B cell (primary cell): ENCODE measurements at regions not wholly inside any gene's neighbourhood (a gene's known extent, or its start where the extent isn't known, plus 50 kb on each side); places are given as distances from the start of the nearest gene placed in this dataset.

Source experiments
- ATAC-seq: fragments of 200-7000 bp; cut with Tn5 transposase; one replicate; pipeline ENCODE4 v1.10.0; 2021; ENCODE audit warnings: low read depth, mild to moderate bottlenecking, moderate number of reproducible peaks, moderate library complexity
- CTCF ChIA-PET: fragments of 350-600 bp; sonication (Branson Sonifier 250); formaldehyde crosslinking; loops from one replicate; lab custom pipeline; 2021; ENCODE audit warnings: antibody characterized with exemption, inconsistent platforms; lab: Charles Lee
- POLR2A ChIA-PET: fragments of 350-600 bp; sonication (Branson Sonifier 250); formaldehyde crosslinking; loops from one replicate; lab custom pipeline; 2021; ENCODE audit warnings: antibody characterized with exemption; lab: Charles Lee
- DNase-seq: peaks from one replicate; pipeline ENCODE4 v3.0.0; 2013
- H2AFZ ChIP-seq: 2 replicates; pipeline ENCODE4 v1.6.1; 2012; ENCODE audit warnings: mild to moderate bottlenecking, low read depth, low read length; ENCODE audit not compliant: insufficient read depth, poor library complexity, severe bottlenecking
- H3K27ac ChIP-seq, 2 donors: 1 replicate in 1 of 2; 2 replicates in 1 of 2; pipeline ENCODE4 v1.5.1; 2012 to 2013; ENCODE audit warnings: low read length in 2 of 2, mild to moderate bottlenecking in 2 of 2, moderate library complexity in 1 of 2
- H3K27me3 ChIP-seq, 4 experiments: fragments of 200-600 bp in 1 of 4; sonication (generic) in 1 of 4; replicated peaks in 1 of 4; 1 replicate in 2 of 4; 2 replicates in 2 of 4; pipeline versions ENCODE4 v1.6.1 to v1.7.0; 2013 to 2016; ENCODE audit warnings: low read length in 3 of 4, mild to moderate bottlenecking in 2 of 4, mixed read lengths in 1 of 4, moderate library complexity in 1 of 4; ENCODE audit not compliant: insufficient read depth in 4 of 4, control insufficient read depth in 3 of 4; ENCODE audit errors: control extremely low read depth in 1 of 4
- H3K36me3 ChIP-seq, 2 experiments: replicated peaks in 1 of 2; 1 replicate in 1 of 2; 2 replicates in 1 of 2; pipeline versions ENCODE4 v1.6.1 to v1.7.1; 2013; ENCODE audit warnings: low read length in 1 of 2; ENCODE audit not compliant: insufficient read depth in 2 of 2, control insufficient read depth in 1 of 2; ENCODE audit errors: control extremely low read depth in 1 of 2, extremely low read depth in 1 of 2
- H3K4me1 ChIP-seq, 2 donors: fragments of 200-600 bp in 1 of 2; sonication (generic) in 1 of 2; 1 replicate in 1 of 2; 2 replicates in 1 of 2; pipeline versions ENCODE4 v1.5.1 to v1.6.1; 2013 to 2017; ENCODE audit warnings: low read length in 2 of 2; ENCODE audit not compliant: control insufficient read depth in 2 of 2, insufficient read depth in 2 of 2
- H3K4me2 ChIP-seq: replicated peaks from 2 replicates; pipeline ENCODE3; 2012; ENCODE audit warnings: mild to moderate bottlenecking, low read depth, low read length; ENCODE audit not compliant: poor library complexity, severe bottlenecking
- H3K4me3 ChIP-seq, 5 experiments: fragments of 200-600 bp in 1 of 5; sonication (generic) in 1 of 5; 1 replicate in 3 of 5; 2 replicates in 2 of 5; pipeline versions ENCODE4 v1.5.1 to v1.7.0; 2011 to 2016; ENCODE audit warnings: low read length in 4 of 5, mild to moderate bottlenecking in 4 of 5, low read depth in 2 of 5, control low read depth in 1 of 5, moderate library complexity in 1 of 5; ENCODE audit not compliant: insufficient read depth in 1 of 5; ENCODE audit errors: control extremely low read depth in 1 of 5, extremely low read depth in 1 of 5
- H3K79me2 ChIP-seq: fragments of 200-600 bp; sonication (generic); one replicate; pipeline ENCODE4 v1.6.0; 2016; ENCODE audit warnings: low read length; ENCODE audit not compliant: control insufficient read depth, insufficient read depth
- H3K9ac ChIP-seq: fragments of 200-600 bp; sonication (generic); 2 replicates; pipeline ENCODE4 v1.6.1; 2017; ENCODE audit warnings: mild to moderate bottlenecking, low read length, moderate library complexity
- H3K9me3 ChIP-seq, 3 donors: one replicate each; pipeline versions ENCODE4 v1.6.1 to v1.7.1; 2013; ENCODE audit warnings: low read length in 2 of 3; ENCODE audit not compliant: control insufficient read depth in 2 of 3, insufficient read depth in 1 of 3; ENCODE audit errors: control extremely low read depth in 1 of 3
- H4K20me1 ChIP-seq: 2 replicates; pipeline ENCODE4 v1.6.0; 2012; ENCODE audit warnings: mild to moderate bottlenecking, low read length; ENCODE audit not compliant: insufficient read depth, control insufficient read depth, poor library complexity, severe bottlenecking
- H3K27ac Mint-ChIP-seq: one replicate; pipeline ENCODE4 v1.8.0; 2021; ENCODE audit warnings: mixed read lengths
- H3K27me3 Mint-ChIP-seq: one replicate; pipeline ENCODE4 v1.8.0; 2021; ENCODE audit warnings: mixed read lengths
- H3K4me1 Mint-ChIP-seq: one replicate; pipeline ENCODE4 v1.8.0; 2021; ENCODE audit warnings: mixed read lengths
- H3K4me3 Mint-ChIP-seq: one replicate; pipeline ENCODE4 v1.8.0; 2021; ENCODE audit warnings: mixed read lengths
- H3K9me3 Mint-ChIP-seq: one replicate; pipeline ENCODE4 v1.8.0; 2022; ENCODE audit warnings: mixed read lengths; ENCODE audit not compliant: insufficient read depth
- EZH2 ChIP-seq: IDR thresholded peaks from 2 replicates; pipeline ENCODE4 v1.6.1; 2012; ENCODE audit warnings: borderline replicate concordance, low read depth, mild to moderate bottlenecking, moderate library complexity, low read length; ENCODE audit not compliant: insufficient read depth, poor library complexity, severe bottlenecking
- WGBS: methylation state at CpG from one replicate; pipeline ENCODE4 v1.1.5; 2013; ENCODE audit warnings: missing lambda C conversion rate; ENCODE audit not compliant: insufficient coverage; 5-methylcytosine and 5-hydroxymethylcytosine counted together
- intact Hi-C: fragments of 100-400 bp; cut with micrococcal nuclease; formaldehyde crosslinking; loops from one replicate; pipeline ENCODE4 v1.10.0; 2022
- TF ChIP-seq, protein P1 (sequence below): fragments of 200-600 bp; IDR thresholded peaks from one replicate; pipeline ENCODE4 v1.8.0; 2022; ENCODE audit warnings: antibody characterized with exemption, mild to moderate bottlenecking

DNA sequence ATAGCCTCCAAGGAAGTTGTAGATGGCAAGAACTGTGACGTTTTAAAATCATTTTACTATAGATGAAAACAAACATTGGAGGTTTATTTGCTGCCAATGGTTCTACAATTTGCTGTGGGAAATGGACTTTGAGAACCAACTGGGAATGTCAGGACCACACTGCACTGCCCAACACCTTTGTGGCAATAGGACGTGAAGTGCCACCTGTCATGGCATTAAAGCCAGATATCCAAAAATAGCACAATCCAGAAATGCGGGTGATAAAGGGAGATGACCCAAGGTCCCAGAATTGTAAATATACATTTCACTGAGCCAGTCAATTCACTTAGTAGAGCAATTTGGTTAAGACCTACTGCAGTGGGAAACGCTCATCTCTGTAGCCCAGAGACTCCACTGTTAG lies 116.4 kb downstream of the MPP7 start:
- TF ChIP-seq, protein P1, sequence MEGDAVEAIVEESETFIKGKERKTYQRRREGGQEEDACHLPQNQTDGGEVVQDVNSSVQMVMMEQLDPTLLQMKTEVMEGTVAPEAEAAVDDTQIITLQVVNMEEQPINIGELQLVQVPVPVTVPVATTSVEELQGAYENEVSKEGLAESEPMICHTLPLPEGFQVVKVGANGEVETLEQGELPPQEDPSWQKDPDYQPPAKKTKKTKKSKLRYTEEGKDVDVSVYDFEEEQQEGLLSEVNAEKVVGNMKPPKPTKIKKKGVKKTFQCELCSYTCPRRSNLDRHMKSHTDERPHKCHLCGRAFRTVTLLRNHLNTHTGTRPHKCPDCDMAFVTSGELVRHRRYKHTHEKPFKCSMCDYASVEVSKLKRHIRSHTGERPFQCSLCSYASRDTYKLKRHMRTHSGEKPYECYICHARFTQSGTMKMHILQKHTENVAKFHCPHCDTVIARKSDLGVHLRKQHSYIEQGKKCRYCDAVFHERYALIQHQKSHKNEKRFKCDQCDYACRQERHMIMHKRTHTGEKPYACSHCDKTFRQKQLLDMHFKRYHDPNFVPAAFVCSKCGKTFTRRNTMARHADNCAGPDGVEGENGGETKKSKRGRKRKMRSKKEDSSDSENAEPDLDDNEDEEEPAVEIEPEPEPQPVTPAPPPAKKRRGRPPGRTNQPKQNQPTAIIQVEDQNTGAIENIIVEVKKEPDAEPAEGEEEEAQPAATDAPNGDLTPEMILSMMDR: no peak
- TF ChIP-seq EZH2: no peak
- POLR2A ChIA-PET: no interaction called here
- Histone ChIP-seq H3K4me3 (no peak overlapping the region), H3K36me3 (no peaks in the 10 kb centered on the region), H3K9ac (no peak overlapping the region), H3K27me3 (no peaks in the 10 kb centered on the region), H3K9me3 (no peaks in the 10 kb centered on the region), H3K27ac (no peak overlapping the region), H4K20me1 (no peaks in the 10 kb centered on the region), H3K79me2 (no peaks in the 10 kb centered on the region), H3K4me1 (no peaks in the 10 kb centered on the region), H3K4me2 (no peak overlapping the region), H2AFZ (no peak overlapping the region)
- CTCF ChIA-PET: no interaction called here
- no peaks in the 10 kb centered on the region for H3K9me3 Mint-ChIP-seq
- no peaks in the 10 kb centered on the region for H3K27me3 Mint-ChIP-seq
- H3K27ac Mint-ChIP-seq: no peak overlapping the region
- no peaks in the 10 kb centered on the region for H3K4me1 Mint-ChIP-seq
- no peak overlapping the region for H3K4me3 Mint-ChIP-seq
- intact Hi-C loops: no loop called here
- no peak for DNase-seq
- no peak for ATAC-seq
- no CpG with 5 or more reads among the region's 4 CpGs for WGBS

DNA sequence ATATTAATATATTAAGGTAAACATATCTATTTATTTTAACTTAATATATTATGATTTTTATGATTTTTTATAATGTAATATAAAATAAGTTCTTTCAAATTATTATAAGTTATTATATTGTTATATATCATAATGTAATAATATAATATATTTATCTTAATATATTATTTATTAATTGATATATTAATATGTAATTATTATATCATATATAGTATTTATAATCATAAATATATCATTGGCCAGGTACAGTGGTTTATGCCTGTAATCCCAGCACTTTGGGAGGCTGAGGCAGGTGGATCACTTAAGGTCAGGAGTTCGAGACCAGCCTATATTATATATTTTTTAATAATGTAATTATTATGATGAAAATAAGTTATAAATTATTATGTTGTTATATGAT lies 118.1 kb downstream of the MPP7 start:
- no peak overlapping the region for H2AFZ ChIP-seq
- H3K4me1 Mint-ChIP-seq: no peaks in the 10 kb centered on the region
- no peaks in the 10 kb centered on the region for H3K9me3 Mint-ChIP-seq
- H3K9ac ChIP-seq: no peak overlapping the region
- H3K36me3 ChIP-seq: no peaks in the 10 kb centered on the region
- no peak for ATAC-seq
- H3K79me2 ChIP-seq: no peaks in the 10 kb centered on the region
- WGBS: no CpG with 5 or more reads among the region's 1 CpG
- no peak overlapping the region for H3K4me2 ChIP-seq
- TF ChIP-seq, protein P1: no peak
- TF ChIP-seq EZH2: no peak
- intact Hi-C loops: no loop called here
- no peaks in the 10 kb centered on the region for H4K20me1 ChIP-seq
- H3K9me3 ChIP-seq: no peaks in the 10 kb centered on the region
- ChIA-PET POLR2A (no interaction called here), CTCF (no interaction called here)
- H3K27me3 Mint-ChIP-seq: no peaks in the 10 kb centered on the region
- H3K27ac Mint-ChIP-seq: no peak overlapping the region
- no peak for DNase-seq
- no peak overlapping the region for H3K27ac ChIP-seq
- no peak overlapping the region for H3K4me3 ChIP-seq
- no peaks in the 10 kb centered on the region for H3K4me1 ChIP-seq
- H3K4me3 Mint-ChIP-seq: no peak overlapping the region
- H3K27me3 ChIP-seq: no peaks in the 10 kb centered on the region
